Heart right ventricle (tissue), 16 donors: ENCODE measurements at regions not wholly inside any gene's neighbourhood (a gene's known extent, or its start where the extent isn't known, plus 50 kb on each side); places are given as distances from the start of the nearest gene placed in this dataset.

Experiments
- ATAC-seq, 8 donors: fragments of 200-7000 bp; cut with Tn5 transposase; one replicate each; pipeline ENCODE4 v1.9.1; 2020; ENCODE audit warnings: mild to moderate bottlenecking in 8 of 8, moderate library complexity in 8 of 8, moderate number of reproducible peaks in 1 of 8
- DNase-seq, 2 donors: peaks; one replicate each; pipeline ENCODE4 v3.0.0-alpha.2; 2020
- H3K27ac ChIP-seq, 10 donors: fragments of 200-600 bp; sonication (generic) in 2 of 10; one replicate each; pipeline versions ENCODE4 v1.5.0 to v1.8.0; 2020 to 2022; ENCODE audit warnings: mild to moderate bottlenecking in 3 of 10
- H3K27me3 ChIP-seq, 7 donors: fragments of 200-600 bp; one replicate each; pipeline ENCODE4 v1.8.0; 2021 to 2022; ENCODE audit warnings: mild to moderate bottlenecking in 2 of 7
- H3K36me3 ChIP-seq, 9 donors: fragments of 200-600 bp; sonication (generic) in 1 of 9; one replicate each; pipeline versions ENCODE4 v1.5.0 to v1.8.0; 2020 to 2022; ENCODE audit warnings: mild to moderate bottlenecking in 2 of 9
- H3K4me1 ChIP-seq, 9 donors: fragments of 200-600 bp; sonication (generic) in 1 of 9; one replicate each; pipeline versions ENCODE4 v1.5.0 to v1.8.0; 2020 to 2022; ENCODE audit warnings: mild to moderate bottlenecking in 4 of 9
- H3K4me3 ChIP-seq, 10 donors: fragments of 200-600 bp; sonication (generic) in 2 of 10; one replicate each; pipeline versions ENCODE4 v1.5.0 to v1.8.0; 2020 to 2022; ENCODE audit warnings: mild to moderate bottlenecking in 7 of 10, moderate library complexity in 2 of 10
- H3K9me3 ChIP-seq, 11 donors: fragments of 200-600 bp in 10 of 11; sonication (generic) in 2 of 11; one replicate each; pipeline versions ENCODE4 v1.5.0 to v1.8.0; 2013 to 2022; ENCODE audit warnings: mild to moderate bottlenecking in 2 of 11, control low read depth in 1 of 11, moderate library complexity in 1 of 11
- CTCF ChIP-seq, 9 donors: fragments of 200-600 bp; sonication (generic) in 2 of 9; IDR thresholded peaks; one replicate each; pipeline versions ENCODE4 v1.5.0 to v1.8.0; 2021 to 2022; ENCODE audit warnings: antibody characterized with exemption in 9 of 9, mild to moderate bottlenecking in 5 of 9, moderate library complexity in 1 of 9
- WGBS, 2 donors: extraction: QIAGEN DNeasy Blood & Tissue Kit; methylation state at CpG; one replicate each; pipeline ENCODE4 v1.1.7; 2013; ENCODE audit warnings: inconsistent platforms in 1 of 2; 5-methylcytosine and 5-hydroxymethylcytosine counted together
- intact Hi-C, 10 donors: fragments of 100-400 bp; cut with DNase I; formaldehyde crosslinking; loops; one replicate each; pipeline versions ENCODE4 v1.11.1 to v1.14.2; 2022
- donor health status: Arrhythmogenic right ventricular cardiomyopathy.
- donor health status: ischemic (EF 13 %, LVEDD 7.1; RV severe dilation, severe dysfunction).
- donor health status: healthy with polysubstance abuse.
- donor health status: DM: no; HTN: yes; CAD: no.
- donor health status: DM: no; HTN: no; CAD: no.
- donor health status: ischemic (EF 25% LVEDD 6.9; RV normal size, moderate dysfunction).
- donor health status: ischemic (EF 25% LVEDD 5.7; RV mildly dilated, moderate dysfunction).
- donor health status: healthy.
- donor health status: DM: yes; HTN: yes; CAD: no.
- donor health status: Ischemic cardiomyopathy.
- donor health status: ischemic (EF 35%, LVEDD 5.7; RV mildly dilated, moderate dysfunction).
- donor health status: nonischemic (EF 11% LVEDD 7.7; RV severe dilation, severe dysfunction).
- donor health status: DM: yes; HTN: yes; CAD: no.
- donor health status: PGD.
- donor health status: ischemic (EF 29% LVEDD 5.4; RV normal size, mild dysfunction).
- donor health status: nonischemic (EF 23%, LVEDD 6.1; RV moderate dilation, normal function).

- H3K27ac ChIP-seq = no peak overlapping the region
- no peaks in the 10 kb centered on the region for H3K36me3 ChIP-seq
- peak in 1 of 8 donors; percentile 38 for ATAC-seq
- TF ChIP-seq CTCF (IDR thresholded peaks at IDR 0.05) = no peak
- no peaks in the 10 kb centered on the region for H3K27me3 ChIP-seq
- intact Hi-C loops = no loop called here
- peaks cover 0 to 13% (median 4%) of the 10 kb centered on the region in 9 donors for H3K4me1 ChIP-seq
- H3K9me3 ChIP-seq = no peaks in the 10 kb centered on the region
- WGBS, 2 donors = 56 to 60% methylated on average over 10 of the region's 10 CpGs
- DNase-seq = no peak
- no peak overlapping the region for H3K4me3 ChIP-seq
Measured at GRCh38 chr15:95930659-95931375, 399.7 kb upstream of the NR2F2 start.

- H3K9me3 ChIP-seq = no peaks in the 10 kb centered on the region
- H3K4me1 ChIP-seq = peaks cover 0 to 13% (median 5%) of the 10 kb centered on the region in 9 donors
- H3K4me3 ChIP-seq = no peak overlapping the region
- H3K36me3 ChIP-seq = no peaks in the 10 kb centered on the region
- no peak for ATAC-seq
- DNase-seq = no peak
- no peak for TF ChIP-seq CTCF (IDR thresholded peaks at IDR 0.05)
- WGBS, 2 donors = 94 to 95% methylated on average over 3 of the region's 3 CpGs
- intact Hi-C loops = no loop called here
- no peaks in the 10 kb centered on the region for H3K27me3 ChIP-seq
- H3K27ac ChIP-seq = no peak overlapping the region
Measured at GRCh38 chr15:95931619-95932018, 398.9 kb upstream of the NR2F2 start.

- no peak for TF ChIP-seq CTCF (IDR thresholded peaks at IDR 0.05)
- no peaks in the 10 kb centered on the region for H3K36me3 ChIP-seq
- intact Hi-C loops = no loop called here
- DNase-seq (no peak), ATAC-seq (no peak)
- H3K27ac ChIP-seq = no peak overlapping the region
- H3K4me3 ChIP-seq = no peak overlapping the region
- H3K9me3 ChIP-seq = no peaks in the 10 kb centered on the region
- H3K4me1 ChIP-seq = peaks cover 0 to 13% (median 5%) of the 10 kb centered on the region in 9 donors
- WGBS, 2 donors = 94 to 98% methylated on average over 2 of the region's 2 CpGs
- no peaks in the 10 kb centered on the region for H3K27me3 ChIP-seq
Measured at GRCh38 chr15:95932141-95932540, 398.4 kb upstream of the NR2F2 start.

GRCh38 chr15:95932676-95933075, 397.8 kb upstream of the NR2F2 start:
- 82 to 92% methylated on average over 4 of the region's 4 CpGs for WGBS, 2 donors
- DNase-seq = no peak
- Histone ChIP-seq H3K36me3 (no peaks in the 10 kb centered on the region), H3K9me3 (no peaks in the 10 kb centered on the region), H3K4me1 (peaks cover 0 to 14% (median 5%) of the 10 kb centered on the region in 9 donors), H3K27ac (no peak overlapping the region), H3K27me3 (no peaks in the 10 kb centered on the region), H3K4me3 (no peak overlapping the region)
- no peak for ATAC-seq
- TF ChIP-seq CTCF (IDR thresholded peaks at IDR 0.05) = no peak
- intact Hi-C loops = no loop called here
